ENCODE measurements at regions not wholly inside any gene's neighbourhood (a gene's known extent, or its start where the extent isn't known, plus 50 kb on each side); places are given as distances from the start of the nearest gene placed in this dataset.

- Histone ChIP-seq H3K36me3 (no peaks in the 10 kb centered on the region), H3K27ac (no peak overlapping the region), H4K20me1 (no peaks in the 10 kb centered on the region), H3K27me3 (no peaks in the 10 kb centered on the region), H3K4me1 (peaks cover 0 to 26% (median 7%) of the 10 kb centered on the region in 10 experiments; a peak in 9 of 20 replicates), H3K4me3 (no peak overlapping the region), H3K9ac (no peak overlapping the region), H3K9me3 (replicated peaks in 1 of 11) (peaks cover 0 to 6% (median 0%) of the 10 kb centered on the region in 11 experiments; a peak in 1 of 22 replicates), H3K4me2 (peak overlapping the region in 8 of 11 experiments; percentile 4 to 52 (median 33); a peak in 9 of 22 replicates)
- no peak for TF ChIP-seq Cebpa-rat (IDR thresholded peaks at IDR 0.05)
These were observed 202.8 kb downstream of the BAMBI start for GRCh38 chr10:28879875-28880682.

- no peak overlapping the region for H3K9ac ChIP-seq
- H3K27me3 ChIP-seq = no peaks in the 10 kb centered on the region
- peaks cover 0 to 26% (median 7%) of the 10 kb centered on the region in 10 experiments; a peak in 9 of 20 replicates for H3K4me1 ChIP-seq
- no peak overlapping the region for H3K27ac ChIP-seq
- H4K20me1 ChIP-seq = no peaks in the 10 kb centered on the region
- 0 out of 22 replicates have a peak overlapping the region, but pooled peaks of 1 of the 11 experiments have one; percentile 52 for H3K4me2 ChIP-seq
- no peak for TF ChIP-seq Cebpa-rat (IDR thresholded peaks at IDR 0.05)
- no peak overlapping the region for H3K4me3 ChIP-seq
- no peaks in the 10 kb centered on the region for H3K36me3 ChIP-seq
- H3K9me3 ChIP-seq (replicated peaks in 1 of 11) = peaks cover 0 to 6% (median 0%) of the 10 kb centered on the region in 11 experiments; a peak in 1 of 22 replicates
These were observed 203.3 kb downstream of the BAMBI start for GRCh38 chr10:28880683-28880950.

GRCh38 chr10:28881171-28881882, 204.0 kb downstream of the BAMBI start:
- Histone ChIP-seq H3K9me3 (replicated peaks in 1 of 11) (peaks cover 0 to 6% (median 0%) of the 10 kb centered on the region in 11 experiments; a peak in 1 of 22 replicates), H3K27me3 (no peaks in the 10 kb centered on the region), H3K27ac (no peak overlapping the region), H4K20me1 (no peaks in the 10 kb centered on the region), H3K4me1 (peaks cover 0 to 20% (median 7%) of the 10 kb centered on the region in 10 experiments; a peak in 9 of 20 replicates), H3K36me3 (no peaks in the 10 kb centered on the region), H3K4me3 (no peak overlapping the region), H3K4me2 (no peak overlapping the region), H3K9ac (no peak overlapping the region)
- TF ChIP-seq Cebpa-rat (IDR thresholded peaks at IDR 0.05) = no peak

- TF ChIP-seq Cebpa-rat (IDR thresholded peaks at IDR 0.05) = no peak
- no peak overlapping the region for H3K27ac ChIP-seq
- H3K4me2 ChIP-seq = no peak overlapping the region
- no peaks in the 10 kb centered on the region for H4K20me1 ChIP-seq
- H3K4me1 ChIP-seq = peaks cover 0 to 11% (median 7%) of the 10 kb centered on the region in 10 experiments; a peak in 8 of 20 replicates
- no peak overlapping the region for H3K4me3 ChIP-seq
- no peak overlapping the region for H3K9ac ChIP-seq
- H3K9me3 ChIP-seq (replicated peaks in 1 of 11) = peaks cover 0 to 5% (median 0%) of the 10 kb centered on the region in 11 experiments; a peak in 1 of 22 replicates
- H3K27me3 ChIP-seq = no peaks in the 10 kb centered on the region
- H3K36me3 ChIP-seq = no peaks in the 10 kb centered on the region
These were observed 206.6 kb downstream of the BAMBI start for GRCh38 chr10:28883741-28884423.

- H3K4me1 ChIP-seq = peaks cover 0 to 14% (median 9%) of the 10 kb centered on the region in 10 experiments; a peak in 17 of 20 replicates
- H3K4me3 ChIP-seq = no peak overlapping the region
- H4K20me1 ChIP-seq = no peaks in the 10 kb centered on the region
- H3K27me3 ChIP-seq = no peaks in the 10 kb centered on the region
- H3K9me3 ChIP-seq (replicated peaks in 1 of 11) = no peaks in the 10 kb centered on the region; a peak in 1 of 22 replicates
- H3K27ac ChIP-seq = no peak overlapping the region
- no peak for TF ChIP-seq Cebpa-rat (IDR thresholded peaks at IDR 0.05)
- H3K36me3 ChIP-seq = no peaks in the 10 kb centered on the region
- no peak overlapping the region for H3K9ac ChIP-seq
- H3K4me2 ChIP-seq = peak overlapping the region in 6 of 11 experiments; percentile 20 to 60 (median 39); a peak in 10 of 22 replicates
These were observed 213.0 kb downstream of the BAMBI start for GRCh38 chr10:28890121-28890950.

- H3K36me3 ChIP-seq = no peaks in the 10 kb centered on the region
- peaks cover 0 to 14% (median 9%) of the 10 kb centered on the region in 10 experiments; a peak in 17 of 20 replicates for H3K4me1 ChIP-seq
- no peak overlapping the region for H3K9ac ChIP-seq
- peak overlapping the region in 9 of 11 experiments; percentile 3 to 60 (median 34); a peak in 14 of 22 replicates for H3K4me2 ChIP-seq
- peak in 3 of 11 experiments; percentile 8 to 65 (median 16); a peak in 3 of 22 replicates for TF ChIP-seq Cebpa-rat (IDR thresholded peaks at IDR 0.05)
- H4K20me1 ChIP-seq = no peaks in the 10 kb centered on the region
- no peak overlapping the region for H3K4me3 ChIP-seq
- no peak overlapping the region for H3K27ac ChIP-seq
- no peaks in the 10 kb centered on the region for H3K27me3 ChIP-seq
- peaks cover 0 to 7% (median 3%) of the 10 kb centered on the region in 11 experiments; a peak in 9 of 22 replicates for H3K9me3 ChIP-seq (replicated peaks in 1 of 11)
These were observed 213.9 kb downstream of the BAMBI start for GRCh38 chr10:28891058-28891713.

- Histone ChIP-seq H3K4me1 (peaks cover 8 to 18% (median 15%) of the 10 kb centered on the region in 10 experiments), H3K27ac (no peak overlapping the region), H3K27me3 (no peaks in the 10 kb centered on the region), H3K9me3 (replicated peaks in 1 of 11) (peaks cover 10 to 21% (median 14%) of the 10 kb centered on the region in 11 experiments; a peak in 18 of 22 replicates), H3K4me3 (no peak overlapping the region), H4K20me1 (no peaks in the 10 kb centered on the region), H3K9ac (no peak overlapping the region), H3K4me2 (no peak overlapping the region), H3K36me3 (no peaks in the 10 kb centered on the region)
- no peak for TF ChIP-seq Cebpa-rat (IDR thresholded peaks at IDR 0.05)
These were observed 215.7 kb downstream of the BAMBI start for GRCh38 chr10:28892818-28893547.
